ENCODE measurements at regions not wholly inside any gene's neighbourhood (a gene's known extent, or its start where the extent isn't known, plus 50 kb on each side); places are given as distances from the start of the nearest gene placed in this dataset.

GRCh38 chr6:170019818-170020583 lies 268.6 kb downstream of the ERMARD start:
- no peak for DNase-seq (ENCODE audit: extremely low spot score)
- Histone ChIP-seq H3K4me1 (ENCODE audit: insufficient read depth) (no peaks in the 10 kb centered on the region), H3K36me3 (ENCODE audit: insufficient read depth) (no peaks in the 10 kb centered on the region), H3K4me3 (ENCODE audit: low read depth, low read length) (no peak overlapping the region), H3K27ac (ENCODE audit: low read depth) (no peak overlapping the region)
- WGBS, result 93% methylated on average over 20 of the region's 20 CpGs

DNA sequence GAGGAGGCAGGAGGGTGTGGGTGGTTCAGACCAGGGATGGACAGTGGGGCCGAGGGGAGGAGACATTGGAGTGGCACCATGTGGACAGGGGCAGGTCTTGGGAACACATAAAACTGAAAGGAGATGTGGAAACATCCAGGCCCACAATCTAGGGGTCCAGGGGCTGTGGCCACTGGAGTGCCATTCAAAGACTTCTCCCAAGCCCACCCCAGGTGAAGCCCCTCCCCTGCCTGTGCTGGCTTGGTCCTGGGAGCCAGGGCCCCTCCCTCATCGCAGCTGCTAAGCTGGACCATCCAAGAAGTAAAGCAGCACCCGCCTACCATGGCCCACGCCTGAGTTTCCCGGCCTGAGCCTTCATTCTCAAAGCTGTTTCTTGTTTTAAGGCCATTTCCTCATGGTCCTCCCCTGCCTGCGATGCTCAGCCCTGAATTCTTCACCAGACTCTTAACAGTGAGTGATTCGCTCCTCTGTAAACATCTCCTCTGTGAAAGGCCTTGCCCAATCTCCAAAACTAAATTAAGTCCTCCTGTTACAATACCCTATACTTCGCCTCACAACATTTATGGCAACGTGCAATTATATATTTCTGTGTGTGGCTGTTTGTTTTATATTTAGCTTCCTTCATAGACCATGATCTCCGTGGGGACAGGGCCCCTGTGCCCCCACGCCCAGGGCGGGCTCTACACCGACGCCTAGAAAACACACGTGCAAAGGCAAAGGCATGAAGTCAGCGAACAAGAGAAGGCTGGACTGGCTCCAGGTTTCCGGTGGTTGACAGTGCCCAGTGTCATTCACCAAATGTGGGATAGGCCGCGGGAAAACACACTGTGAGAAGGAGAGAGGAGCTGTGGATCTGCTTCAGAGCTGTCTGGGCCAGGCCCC lies 267.8 kb downstream of the ERMARD start:
- 70% methylated on average over 19 of the region's 19 CpGs for WGBS

GRCh38 chr6:170018422-170018935 lies 267.1 kb downstream of the ERMARD start:
- H3K27ac ChIP-seq (ENCODE audit: low read depth), result no peak overlapping the region
- no peaks in the 10 kb centered on the region for H3K4me1 ChIP-seq (ENCODE audit: insufficient read depth)
- DNase-seq (ENCODE audit: extremely low spot score), result no peak
- no peaks in the 10 kb centered on the region for H3K36me3 ChIP-seq (ENCODE audit: insufficient read depth)
- 89% methylated on average over 12 of the region's 12 CpGs for WGBS
- no peak overlapping the region for H3K4me3 ChIP-seq (ENCODE audit: low read depth, low read length)

More for the DNA sequence above, 267.8 kb downstream of the ERMARD start:
- Histone ChIP-seq H3K27ac (ENCODE audit: low read depth) (no peak overlapping the region), H3K4me3 (ENCODE audit: low read depth, low read length) (no peak overlapping the region), H3K4me1 (ENCODE audit: insufficient read depth) (no peaks in the 10 kb centered on the region), H3K36me3 (ENCODE audit: insufficient read depth) (no peaks in the 10 kb centered on the region)
- no peak for DNase-seq (ENCODE audit: extremely low spot score)

DNA sequence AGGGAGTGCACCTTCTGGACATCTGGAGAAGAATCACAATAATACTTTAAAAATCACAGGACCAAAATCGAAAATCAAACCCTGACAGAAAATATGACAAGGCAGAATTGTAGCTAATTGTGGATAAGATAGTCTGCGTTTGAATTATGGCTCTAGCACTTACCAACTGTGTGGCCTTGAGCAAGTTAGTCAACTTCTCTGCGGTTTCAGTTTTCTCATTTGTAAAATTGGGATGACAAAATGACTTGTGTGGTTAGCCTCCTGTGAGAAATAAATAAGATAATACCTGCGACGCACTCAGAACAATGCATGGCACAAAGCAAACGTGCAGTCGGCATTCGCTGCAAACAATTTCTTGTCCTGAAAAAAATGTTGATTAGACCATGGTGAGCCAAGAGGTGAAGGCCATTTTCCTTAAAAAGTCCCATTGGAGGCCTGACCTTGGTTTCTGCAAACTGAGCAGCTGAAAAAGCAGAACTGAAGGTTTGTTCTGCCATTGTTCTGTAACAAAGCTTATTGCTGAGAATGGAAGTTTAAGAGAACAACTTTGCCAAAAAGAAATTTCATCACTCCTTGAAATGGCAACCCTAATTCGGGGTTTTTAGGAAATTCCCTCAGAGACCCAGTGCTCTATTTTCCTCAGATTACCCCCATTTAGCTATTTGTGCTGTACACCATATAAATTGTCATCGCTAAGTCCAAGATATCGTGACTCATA lies 266.3 kb downstream of the ERMARD start:
- 91% methylated on average over 11 of the region's 11 CpGs for WGBS

DNA sequence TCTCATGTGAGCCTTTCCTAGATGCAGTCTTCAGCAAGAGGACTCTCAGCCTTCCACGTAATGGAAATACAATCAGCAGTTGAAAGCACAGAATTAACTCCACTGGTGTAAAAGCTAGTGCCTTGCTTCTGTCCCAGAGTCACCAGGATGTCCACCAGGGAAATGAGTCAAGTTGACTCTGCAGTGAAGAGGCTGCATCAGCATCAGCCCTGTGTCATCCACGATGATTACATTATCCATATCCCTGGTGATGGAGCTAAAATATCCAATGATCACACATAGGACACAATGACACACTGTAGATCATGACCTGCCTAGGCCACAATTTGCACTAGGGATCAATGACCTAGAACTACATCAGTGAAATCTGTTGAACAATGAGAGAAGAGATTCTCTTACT lies 262.4 kb downstream of the ERMARD start:
- H3K4me1 ChIP-seq (ENCODE audit: insufficient read depth), result no peaks in the 10 kb centered on the region
- no peak overlapping the region for H3K27ac ChIP-seq (ENCODE audit: low read depth)
- DNase-seq (ENCODE audit: extremely low spot score), result no peak
- WGBS, result 93% methylated on average over 2 of the region's 2 CpGs
- H3K4me3 ChIP-seq (ENCODE audit: low read depth, low read length), result no peak overlapping the region
- H3K36me3 ChIP-seq (ENCODE audit: insufficient read depth), result no peaks in the 10 kb centered on the region

More for the DNA sequence above, 266.3 kb downstream of the ERMARD start:
- no peak overlapping the region for H3K27ac ChIP-seq (ENCODE audit: low read depth)
- H3K4me3 ChIP-seq (ENCODE audit: low read depth, low read length), result no peak overlapping the region
- H3K4me1 ChIP-seq (ENCODE audit: insufficient read depth), result no peaks in the 10 kb centered on the region
- no peaks in the 10 kb centered on the region for H3K36me3 ChIP-seq (ENCODE audit: insufficient read depth)
- DNase-seq (ENCODE audit: extremely low spot score), result no peak

- no peak overlapping the region for H3K4me3 ChIP-seq (ENCODE audit: low read depth, low read length)
- no peaks in the 10 kb centered on the region for H3K4me1 ChIP-seq (ENCODE audit: insufficient read depth)
- H3K36me3 ChIP-seq (ENCODE audit: insufficient read depth), result no peaks in the 10 kb centered on the region
- H3K27ac ChIP-seq (ENCODE audit: low read depth), result no peak overlapping the region
- 86% methylated on average over 2 of the region's 2 CpGs for WGBS
- DNase-seq (ENCODE audit: extremely low spot score), result no peak
Observed at GRCh38 chr6:170012037-170012330, 260.6 kb downstream of the ERMARD start.

DNA sequence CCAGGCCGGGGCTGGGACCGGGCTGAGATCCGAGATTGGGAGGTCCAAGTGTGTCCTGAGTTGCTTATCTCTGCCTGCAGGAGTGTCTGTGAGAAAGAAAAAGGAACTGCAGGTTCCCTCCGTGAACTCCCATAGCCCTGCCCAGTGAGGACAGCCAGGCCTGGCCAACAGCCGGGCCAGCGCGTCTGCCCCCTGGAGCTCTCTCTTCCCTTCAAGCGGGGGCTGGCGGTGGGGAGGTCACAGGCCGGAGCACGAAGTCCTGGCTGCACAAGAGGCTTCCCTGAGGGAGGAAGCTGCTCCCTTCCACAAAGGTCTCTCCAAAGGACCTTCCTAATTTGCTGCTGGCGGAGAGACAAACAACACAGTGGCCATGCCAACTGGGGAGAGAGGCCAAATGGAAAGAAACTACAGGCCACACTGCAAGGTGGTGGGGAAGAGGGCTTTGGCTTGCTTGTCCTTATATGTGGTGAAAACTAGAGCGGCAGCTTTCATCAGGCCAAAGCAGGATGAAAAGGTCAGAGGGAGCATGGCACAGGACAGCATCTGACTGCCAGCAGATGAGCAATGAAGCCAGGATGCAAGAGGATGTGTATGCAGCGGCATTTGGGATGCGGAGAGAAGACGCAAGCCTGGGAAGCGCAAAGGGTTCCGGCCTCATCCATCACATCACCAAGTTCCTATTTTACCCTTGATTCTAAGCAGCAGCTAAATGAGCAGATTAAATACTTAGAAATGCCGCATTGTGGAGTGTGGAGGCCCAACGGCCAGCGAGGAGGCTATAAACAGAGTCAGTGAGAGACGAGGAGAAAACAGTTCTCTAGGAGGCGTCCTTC lies 260.0 kb downstream of the ERMARD start:
- no peak overlapping the region for H3K4me3 ChIP-seq (ENCODE audit: low read depth, low read length)
- no peaks in the 10 kb centered on the region for H3K4me1 ChIP-seq (ENCODE audit: insufficient read depth)
- WGBS, result 81% methylated on average over 23 of the region's 23 CpGs
- DNase-seq (ENCODE audit: extremely low spot score), result no peak
- no peak overlapping the region for H3K27ac ChIP-seq (ENCODE audit: low read depth)
- H3K36me3 ChIP-seq (ENCODE audit: insufficient read depth), result no peaks in the 10 kb centered on the region

GRCh38 chr6:170010665-170011203 lies 259.3 kb downstream of the ERMARD start:
- 88% methylated on average over 13 of the region's 13 CpGs for WGBS
- no peak overlapping the region for H3K27ac ChIP-seq (ENCODE audit: low read depth)
- no peak for DNase-seq (ENCODE audit: extremely low spot score)

GRCh38 chr6:170008294-170008785 lies 256.9 kb downstream of the ERMARD start:
- H3K36me3 ChIP-seq (ENCODE audit: insufficient read depth), result no peaks in the 10 kb centered on the region
- no peak for DNase-seq (ENCODE audit: extremely low spot score)
- no peak overlapping the region for H3K4me3 ChIP-seq (ENCODE audit: low read depth, low read length)
- WGBS, result 95% methylated on average over 16 of the region's 16 CpGs
- no peaks in the 10 kb centered on the region for H3K4me1 ChIP-seq (ENCODE audit: insufficient read depth)
- no peak overlapping the region for H3K27ac ChIP-seq (ENCODE audit: low read depth)

More at GRCh38 chr6:170010665-170011203, 259.3 kb downstream of the ERMARD start:
- H3K4me3 ChIP-seq (ENCODE audit: low read depth, low read length), result no peak overlapping the region
- H3K4me1 ChIP-seq (ENCODE audit: insufficient read depth), result no peaks in the 10 kb centered on the region
- no peaks in the 10 kb centered on the region for H3K36me3 ChIP-seq (ENCODE audit: insufficient read depth)

- H3K4me1 ChIP-seq (ENCODE audit: insufficient read depth), result no peaks in the 10 kb centered on the region
- no peaks in the 10 kb centered on the region for H3K36me3 ChIP-seq (ENCODE audit: insufficient read depth)
- DNase-seq (ENCODE audit: extremely low spot score), result no peak
- no peak overlapping the region for H3K27ac ChIP-seq (ENCODE audit: low read depth)
- 74% methylated on average over 17 of the region's 17 CpGs for WGBS
- no peak overlapping the region for H3K4me3 ChIP-seq (ENCODE audit: low read depth, low read length)
Observed at GRCh38 chr6:170007468-170008293, 256.3 kb downstream of the ERMARD start.

DNA sequence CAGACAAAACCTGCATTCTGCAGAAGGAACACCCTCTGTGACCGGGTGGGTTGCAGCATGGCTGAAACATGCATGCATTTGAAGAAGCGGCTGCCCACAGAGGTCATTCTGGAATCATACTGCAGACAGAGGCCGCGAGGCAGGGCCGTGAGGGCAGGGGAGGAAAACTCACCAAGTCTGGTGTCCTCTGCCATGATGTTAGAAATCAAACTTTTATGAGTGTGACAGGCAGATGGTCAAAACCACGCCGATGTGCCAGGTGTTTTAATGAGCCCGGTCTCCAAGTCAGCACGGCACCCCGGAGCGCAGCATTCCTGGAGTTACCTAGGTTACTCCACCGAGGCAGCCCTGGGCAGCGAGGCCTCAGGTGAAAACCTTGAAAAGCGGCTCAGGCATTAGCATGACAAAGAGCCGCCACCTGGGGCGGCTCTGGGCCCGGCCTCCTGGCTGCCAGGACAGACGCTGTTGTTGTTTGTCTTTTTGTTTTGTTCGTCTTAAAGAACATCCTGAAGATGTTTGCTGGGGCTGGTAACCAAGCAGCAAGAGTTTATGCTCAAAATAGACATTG lies 255.6 kb downstream of the ERMARD start:
- H3K36me3 ChIP-seq (ENCODE audit: insufficient read depth), result no peaks in the 10 kb centered on the region
- no peaks in the 10 kb centered on the region for H3K4me1 ChIP-seq (ENCODE audit: insufficient read depth)
- 77% methylated on average over 19 of the region's 19 CpGs for WGBS
- no peak overlapping the region for H3K27ac ChIP-seq (ENCODE audit: low read depth)
- H3K4me3 ChIP-seq (ENCODE audit: low read depth, low read length), result no peak overlapping the region
- DNase-seq (ENCODE audit: extremely low spot score), result no peak

All from urinary bladder (tissue), 3 donors.